ENCODE measurements at regions not wholly inside any gene's neighbourhood (a gene's known extent, or its start where the extent isn't known, plus 50 kb on each side); places are given as distances from the start of the nearest gene placed in this dataset.
"Not testable (repeated sequence)": the region's sequence is repeated elsewhere in the genome, so short reads cannot be mapped to it uniquely, and the experiment has no call there.

- Histone ChIP-seq H3K36me3 (ENCODE audit: insufficient read depth, low read depth, low read length) (no peaks in the 10 kb centered on the region), H3K4me1 (ENCODE audit: insufficient read depth, low read length) (peaks cover 5% of the 10 kb centered on the region), H3K9ac (ENCODE audit: low read depth, low read length) (no peak overlapping the region), H3K9me3 (ENCODE audit: insufficient read depth, low read depth, low read length) (no peaks in the 10 kb centered on the region), H3K4me3 (ENCODE audit: low read length) (no peak overlapping the region), H3K27me3 (ENCODE audit: insufficient read depth, low read length) (no peaks in the 10 kb centered on the region), H3K27ac (ENCODE audit: low read length) (no peak overlapping the region)
Observed at GRCh38 chr14:48726080-48726642, 860.0 kb downstream of the RPS29 start.

- H3K9ac ChIP-seq (ENCODE audit: low read depth, low read length) = no peak overlapping the region
- no peak overlapping the region for H3K27ac ChIP-seq (ENCODE audit: low read length)
- H3K27me3 ChIP-seq (ENCODE audit: insufficient read depth, low read length) = no peaks in the 10 kb centered on the region
- H3K4me3 ChIP-seq (ENCODE audit: low read length) = no peak overlapping the region
- peaks cover 5% of the 10 kb centered on the region for H3K4me1 ChIP-seq (ENCODE audit: insufficient read depth, low read length)
- no peaks in the 10 kb centered on the region for H3K9me3 ChIP-seq (ENCODE audit: insufficient read depth, low read depth, low read length)
- H3K36me3 ChIP-seq (ENCODE audit: insufficient read depth, low read depth, low read length) = no peaks in the 10 kb centered on the region
Observed at GRCh38 chr14:48725051-48725734, 861.0 kb downstream of the RPS29 start.

- no peaks in the 10 kb centered on the region for H3K9me3 ChIP-seq (ENCODE audit: insufficient read depth, low read depth, low read length)
- H3K4me3 ChIP-seq (ENCODE audit: low read length) = no peak overlapping the region
- no peak overlapping the region for H3K27ac ChIP-seq (ENCODE audit: low read length)
- no peaks in the 10 kb centered on the region for H3K36me3 ChIP-seq (ENCODE audit: insufficient read depth, low read depth, low read length)
- H3K4me1 ChIP-seq (ENCODE audit: insufficient read depth, low read length) = peaks cover 5% of the 10 kb centered on the region
- H3K27me3 ChIP-seq (ENCODE audit: insufficient read depth, low read length) = no peaks in the 10 kb centered on the region
- H3K9ac ChIP-seq (ENCODE audit: low read depth, low read length) = no peak overlapping the region
Observed at GRCh38 chr14:48723841-48724495, 862.2 kb downstream of the RPS29 start.

DNA sequence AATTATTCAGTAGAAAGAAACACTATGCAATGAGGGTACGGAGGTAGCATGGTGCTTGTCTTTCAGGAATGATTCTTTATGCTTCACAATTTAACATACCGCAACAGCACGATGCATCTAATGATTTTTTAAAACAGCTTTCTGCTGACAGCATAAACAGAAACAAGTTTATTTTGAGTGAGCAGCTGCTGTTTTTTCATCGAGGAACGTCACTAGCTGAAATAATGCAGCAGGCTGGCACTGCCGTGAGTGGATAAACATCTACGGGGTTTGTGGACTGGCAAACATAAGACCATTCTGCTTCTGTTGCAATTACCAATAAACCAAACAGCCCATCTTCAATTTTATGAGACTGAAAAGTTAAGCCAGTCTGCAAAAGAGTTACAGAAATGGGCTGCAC is 871.8 kb downstream of the RPS29 start:
- Histone ChIP-seq H3K27ac (ENCODE audit: low read length) (no peak overlapping the region), H3K4me3 (ENCODE audit: low read length) (no peak overlapping the region), H3K9me3 (ENCODE audit: insufficient read depth, low read depth, low read length) (no peaks in the 10 kb centered on the region), H3K9ac (ENCODE audit: low read depth, low read length) (no peak overlapping the region), H3K27me3 (ENCODE audit: insufficient read depth, low read length) (no peaks in the 10 kb centered on the region), H3K36me3 (ENCODE audit: insufficient read depth, low read depth, low read length) (no peaks in the 10 kb centered on the region), H3K4me1 (ENCODE audit: insufficient read depth, low read length) (no peaks in the 10 kb centered on the region)

GRCh38 chr14:48710133-48710532 is 876.0 kb downstream of the RPS29 start:
- H3K27ac ChIP-seq (ENCODE audit: low read length) = no peak overlapping the region
- no peaks in the 10 kb centered on the region for H3K9me3 ChIP-seq (ENCODE audit: insufficient read depth, low read depth, low read length)
- no peak overlapping the region for H3K4me3 ChIP-seq (ENCODE audit: low read length)
- H3K36me3 ChIP-seq (ENCODE audit: insufficient read depth, low read depth, low read length) = no peaks in the 10 kb centered on the region
- no peaks in the 10 kb centered on the region for H3K4me1 ChIP-seq (ENCODE audit: insufficient read depth, low read length)
- H3K27me3 ChIP-seq (ENCODE audit: insufficient read depth, low read length) = no peaks in the 10 kb centered on the region
- no peak overlapping the region for H3K9ac ChIP-seq (ENCODE audit: low read depth, low read length)

GRCh38 chr14:48709277-48709785 is 876.8 kb downstream of the RPS29 start:
- H3K27ac ChIP-seq (ENCODE audit: low read length) = no peak overlapping the region
- no peaks in the 10 kb centered on the region for H3K4me1 ChIP-seq (ENCODE audit: insufficient read depth, low read length)
- no peaks in the 10 kb centered on the region for H3K9me3 ChIP-seq (ENCODE audit: insufficient read depth, low read depth, low read length)

GRCh38 chr14:48704639-48705038 is 881.5 kb downstream of the RPS29 start:
- H3K4me1 ChIP-seq (ENCODE audit: insufficient read depth, low read length) = no peaks in the 10 kb centered on the region
- H3K36me3 ChIP-seq (ENCODE audit: insufficient read depth, low read depth, low read length) = no peaks in the 10 kb centered on the region
- H3K27me3 ChIP-seq (ENCODE audit: insufficient read depth, low read length) = no peaks in the 10 kb centered on the region
- H3K9ac ChIP-seq (ENCODE audit: low read depth, low read length) = no peak overlapping the region
- no peaks in the 10 kb centered on the region for H3K9me3 ChIP-seq (ENCODE audit: insufficient read depth, low read depth, low read length)
- no peak overlapping the region for H3K27ac ChIP-seq (ENCODE audit: low read length)
- H3K4me3 ChIP-seq (ENCODE audit: low read length) = no peak overlapping the region

More at GRCh38 chr14:48709277-48709785, 876.8 kb downstream of the RPS29 start:
- H3K36me3 ChIP-seq (ENCODE audit: insufficient read depth, low read depth, low read length) = no peaks in the 10 kb centered on the region
- H3K9ac ChIP-seq (ENCODE audit: low read depth, low read length) = no peak overlapping the region
- H3K4me3 ChIP-seq (ENCODE audit: low read length) = no peak overlapping the region
- no peaks in the 10 kb centered on the region for H3K27me3 ChIP-seq (ENCODE audit: insufficient read depth, low read length)

GRCh38 chr14:48703728-48704467 is 882.3 kb downstream of the RPS29 start:
- Histone ChIP-seq H3K9me3 (ENCODE audit: insufficient read depth, low read depth, low read length) (no peaks in the 10 kb centered on the region), H3K9ac (ENCODE audit: low read depth, low read length) (no peak overlapping the region), H3K27me3 (ENCODE audit: insufficient read depth, low read length) (no peaks in the 10 kb centered on the region)

DNA sequence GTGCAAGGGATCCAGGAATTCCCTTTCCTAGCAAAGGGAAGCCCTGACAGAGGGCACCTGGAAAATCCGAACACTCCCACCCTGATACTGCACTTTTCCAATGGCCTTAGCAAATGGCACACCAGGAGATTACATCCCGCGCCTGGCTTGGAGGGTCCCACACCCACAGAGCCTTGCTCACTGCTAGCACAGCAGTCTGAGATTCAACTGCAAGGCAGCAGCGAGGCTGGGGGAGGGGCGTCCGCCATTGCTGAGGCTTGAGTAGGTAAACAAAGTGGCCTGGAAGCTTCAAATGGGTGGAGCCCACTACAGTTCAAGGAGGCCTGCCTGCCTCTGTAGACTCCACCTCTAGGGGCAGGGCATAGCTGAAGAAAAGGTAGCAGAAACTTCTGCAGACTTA is 888.8 kb downstream of the RPS29 start:
- H3K9ac ChIP-seq (ENCODE audit: low read depth, low read length); H3K9me3 ChIP-seq (ENCODE audit: insufficient read depth, low read depth, low read length); H3K27ac ChIP-seq (ENCODE audit: low read length); H3K27me3 ChIP-seq (ENCODE audit: insufficient read depth, low read length); H3K36me3 ChIP-seq (ENCODE audit: insufficient read depth, low read depth, low read length); H3K4me3 ChIP-seq (ENCODE audit: low read length); H3K4me1 ChIP-seq (ENCODE audit: insufficient read depth, low read length): not testable (repeated sequence)

More at GRCh38 chr14:48703728-48704467, 882.3 kb downstream of the RPS29 start:
- no peak overlapping the region for H3K4me3 ChIP-seq (ENCODE audit: low read length)
- H3K27ac ChIP-seq (ENCODE audit: low read length) = no peak overlapping the region
- no peaks in the 10 kb centered on the region for H3K4me1 ChIP-seq (ENCODE audit: insufficient read depth, low read length)
- no peaks in the 10 kb centered on the region for H3K36me3 ChIP-seq (ENCODE audit: insufficient read depth, low read depth, low read length)

DNA sequence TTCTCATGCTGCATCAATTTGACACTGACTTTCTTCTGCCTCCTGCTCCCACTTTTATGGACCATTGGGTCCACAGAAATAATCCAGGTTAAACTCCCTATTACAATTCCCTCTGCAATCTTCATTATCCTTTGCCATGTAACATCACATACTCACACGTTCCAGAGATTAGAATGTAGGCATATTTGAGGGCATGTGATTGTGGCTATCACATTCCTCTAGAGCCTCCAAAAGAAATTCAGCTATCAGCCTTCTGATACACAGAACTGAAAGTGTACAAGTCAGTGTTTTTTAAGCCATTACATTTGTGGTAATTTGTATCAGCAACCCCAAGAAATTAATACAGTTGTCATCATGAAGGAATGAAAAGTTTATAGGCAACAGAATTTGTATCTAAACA is 892.4 kb downstream of the RPS29 start:
- no peaks in the 10 kb centered on the region for H3K36me3 ChIP-seq (ENCODE audit: insufficient read depth, low read depth, low read length)

DNA sequence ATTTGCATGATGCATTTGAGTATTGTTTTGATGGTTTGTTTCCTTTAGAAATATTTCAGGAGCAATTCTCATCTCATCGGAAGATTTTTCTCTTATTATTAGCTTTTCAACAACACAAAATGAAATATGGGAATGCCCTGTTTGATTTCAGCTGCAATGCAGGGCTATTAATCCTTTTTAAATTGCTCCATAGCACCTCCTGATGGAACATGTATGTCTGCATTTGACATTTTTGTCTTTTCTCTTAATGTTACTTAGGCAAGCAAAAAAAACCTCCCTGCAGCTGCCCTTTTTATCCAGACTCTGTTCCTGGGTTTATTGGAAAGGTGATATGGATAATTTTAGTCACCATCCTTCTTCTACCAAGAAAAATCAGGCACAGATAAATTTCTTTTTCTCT is 895.8 kb downstream of the RPS29 start:
- H3K4me1 ChIP-seq (ENCODE audit: insufficient read depth, low read length) = no peaks in the 10 kb centered on the region
- H3K27me3 ChIP-seq (ENCODE audit: insufficient read depth, low read length) = no peaks in the 10 kb centered on the region
- no peak overlapping the region for H3K9ac ChIP-seq (ENCODE audit: low read depth, low read length)
- no peaks in the 10 kb centered on the region for H3K36me3 ChIP-seq (ENCODE audit: insufficient read depth, low read depth, low read length)
- H3K27ac ChIP-seq (ENCODE audit: low read length) = no peak overlapping the region
- H3K9me3 ChIP-seq (ENCODE audit: insufficient read depth, low read depth, low read length) = no peaks in the 10 kb centered on the region
- no peak overlapping the region for H3K4me3 ChIP-seq (ENCODE audit: low read length)

More for the DNA sequence above, 892.4 kb downstream of the RPS29 start:
- no peaks in the 10 kb centered on the region for H3K4me1 ChIP-seq (ENCODE audit: insufficient read depth, low read length)
- no peak overlapping the region for H3K4me3 ChIP-seq (ENCODE audit: low read length)
- H3K27me3 ChIP-seq (ENCODE audit: insufficient read depth, low read length) = no peaks in the 10 kb centered on the region
- no peak overlapping the region for H3K9ac ChIP-seq (ENCODE audit: low read depth, low read length)
- no peaks in the 10 kb centered on the region for H3K9me3 ChIP-seq (ENCODE audit: insufficient read depth, low read depth, low read length)
- H3K27ac ChIP-seq (ENCODE audit: low read length) = no peak overlapping the region
